GM21529 (cell line): ENCODE measurements at regions not wholly inside any gene's neighbourhood (a gene's known extent, or its start where the extent isn't known, plus 50 kb on each side); places are given as distances from the start of the nearest gene placed in this dataset.

Experiments
- ATAC-seq: cut with Tn5 transposase; IDR thresholded peaks from one replicate; pipeline ENCODE4 v1.9.1; 2021; ENCODE audit not compliant: unreplicated experiment

DNA sequence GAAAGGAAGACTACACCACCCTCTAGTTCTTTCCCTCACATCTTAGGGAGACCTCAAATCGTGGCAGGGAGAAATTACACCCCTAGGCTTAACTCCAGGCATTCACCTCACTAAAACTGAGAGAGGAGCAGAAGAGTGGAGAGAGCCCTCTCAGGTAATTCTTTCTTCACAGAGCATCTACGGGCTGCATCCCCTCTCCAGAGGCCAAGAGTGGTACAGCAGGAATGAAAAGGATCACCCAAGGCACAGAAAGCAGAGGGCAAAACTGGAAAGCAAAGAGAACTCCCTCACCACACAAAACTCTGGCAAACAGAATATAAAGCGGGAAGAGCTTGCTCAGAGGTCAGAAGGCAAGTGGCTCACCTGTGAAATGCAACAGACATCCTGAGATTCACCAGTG is 661.2 kb downstream of the TBC1D4 start:
- ATAC-seq, result no peak

DNA sequence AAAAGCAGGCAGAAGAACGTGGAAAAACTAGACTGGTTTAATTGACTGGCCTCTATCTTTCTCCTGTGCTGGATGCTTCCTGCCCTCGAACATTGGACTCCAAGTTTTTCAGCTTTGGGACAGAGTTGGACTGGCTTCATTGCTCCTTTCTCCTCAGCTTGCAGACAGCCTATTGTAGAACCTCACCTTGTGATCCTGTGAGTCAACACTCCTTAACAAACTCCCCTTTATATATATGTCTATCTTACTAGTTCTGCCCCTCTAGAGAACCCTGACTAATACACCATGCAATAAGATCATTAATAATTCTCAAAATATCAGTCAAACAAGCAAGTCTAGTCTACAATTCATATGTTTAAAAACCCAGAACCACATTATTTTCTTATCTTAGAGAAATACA is 662.4 kb downstream of the TBC1D4 start:
- no peak for ATAC-seq

DNA sequence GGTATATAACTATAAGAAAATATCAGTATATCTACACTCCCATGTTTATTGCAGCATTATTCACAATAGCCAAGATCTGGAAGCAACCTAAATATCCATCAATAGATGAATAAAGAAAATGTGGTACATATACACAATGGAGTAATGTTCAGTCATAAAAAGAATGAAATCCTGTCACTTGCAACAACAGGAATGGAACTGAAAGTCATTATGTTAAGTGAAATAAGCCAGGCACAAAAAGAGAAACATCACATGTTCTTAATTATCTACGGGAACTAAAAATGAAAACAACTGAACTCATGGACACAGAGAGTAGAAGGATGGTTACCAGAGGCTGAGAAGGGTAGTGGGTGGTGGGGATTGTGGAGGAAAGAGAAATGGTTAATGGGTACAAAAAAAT is 665.2 kb downstream of the TBC1D4 start:
- ATAC-seq, result no peak

GRCh38 chr13:74796157-74796556 is 662.0 kb upstream of the KLF12 start:
- ATAC-seq, result no peak

DNA sequence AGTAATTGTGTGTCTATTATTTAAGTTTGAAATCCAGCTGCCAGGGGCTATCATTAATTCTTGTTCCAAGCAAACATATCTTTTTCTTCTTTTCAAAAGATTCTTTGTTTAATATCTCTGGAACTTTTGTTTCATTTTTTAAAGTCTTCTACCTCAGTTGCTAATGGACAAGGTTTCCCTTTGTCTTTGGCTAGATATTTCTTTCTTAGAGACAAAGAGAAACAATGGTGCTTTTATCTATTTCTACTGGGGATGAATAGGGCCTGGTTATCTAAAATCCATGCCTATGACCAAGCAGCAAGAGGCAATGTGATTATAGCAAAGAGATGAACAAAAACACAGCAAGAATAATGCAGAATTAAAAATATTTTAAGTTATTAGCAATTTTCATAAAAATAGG is 661.3 kb upstream of the KLF12 start:
- ATAC-seq, result no peak

GRCh38 chr13:74794582-74794981 is 660.4 kb upstream of the KLF12 start:
- no peak for ATAC-seq

DNA sequence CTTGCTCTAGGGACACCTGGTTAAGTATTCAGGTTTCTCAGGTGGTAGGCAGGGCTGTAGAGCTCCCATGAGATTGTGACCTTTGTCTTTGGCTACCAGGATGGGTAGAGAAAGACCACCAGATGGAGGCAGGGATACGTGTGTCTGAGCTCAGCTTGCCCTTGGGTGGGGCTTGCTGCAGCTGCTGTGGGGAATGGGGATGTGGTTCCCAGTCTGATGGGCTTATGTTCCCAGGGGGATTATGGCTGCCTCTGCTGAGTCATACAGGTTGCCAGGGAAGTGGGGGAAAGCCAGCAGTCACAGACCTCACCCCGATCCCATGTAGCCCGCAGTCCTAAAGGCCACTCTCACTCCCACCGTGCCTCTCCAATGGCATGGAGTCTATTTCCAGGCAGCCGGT is 659.9 kb upstream of the KLF12 start:
- no peak for ATAC-seq

- ATAC-seq, result no peak
These were observed 650.8 kb upstream of the KLF12 start for GRCh38 chr13:74784959-74785358.

GRCh38 chr13:74778946-74779345 is 644.7 kb upstream of the KLF12 start:
- no peak for ATAC-seq

DNA sequence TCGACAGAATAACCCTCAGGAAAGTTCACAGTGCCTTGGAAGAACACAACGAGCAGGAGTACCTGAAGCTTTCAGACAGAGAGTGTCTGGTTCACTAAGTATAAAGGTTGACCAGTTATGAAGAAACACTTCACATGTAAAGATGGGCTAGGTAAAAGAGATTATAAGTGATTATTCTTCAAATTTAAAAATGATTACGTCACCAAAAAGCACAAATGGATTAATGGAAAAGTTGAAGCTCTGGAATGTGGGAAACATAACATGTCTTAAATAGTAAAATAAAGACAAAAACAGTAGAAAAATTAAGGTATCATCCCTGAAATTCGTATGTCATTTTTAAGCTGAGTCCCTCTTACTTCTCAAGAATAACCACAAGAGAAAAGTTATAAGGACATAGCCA is 643.9 kb upstream of the KLF12 start:
- no peak for ATAC-seq

DNA sequence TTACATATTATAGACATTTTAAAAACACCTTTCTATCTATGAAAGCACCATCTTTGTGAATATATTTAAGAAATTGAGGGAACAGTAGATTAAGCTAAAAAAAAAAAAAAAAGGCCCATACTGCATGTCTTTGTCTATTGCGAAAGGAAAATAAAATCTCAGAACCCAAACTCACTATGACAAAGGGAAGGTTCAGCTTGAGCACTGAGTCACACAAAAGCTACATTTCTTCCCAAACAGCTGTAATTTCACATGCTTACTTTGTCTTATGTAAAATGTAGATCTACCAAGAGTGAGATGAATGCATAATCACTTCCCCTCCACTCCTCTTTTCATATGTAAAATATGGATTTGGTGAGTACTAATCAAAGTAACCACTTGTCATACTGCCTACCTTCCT is 640.1 kb upstream of the KLF12 start:
- ATAC-seq, result no peak

GRCh38 chr13:74773248-74773647 is 639.0 kb upstream of the KLF12 start:
- no peak for ATAC-seq

- ATAC-seq, result no peak
These were observed 637.8 kb upstream of the KLF12 start for GRCh38 chr13:74771964-74772363.

- ATAC-seq, result no peak
These were observed 636.2 kb upstream of the KLF12 start for GRCh38 chr13:74770361-74770760.

DNA sequence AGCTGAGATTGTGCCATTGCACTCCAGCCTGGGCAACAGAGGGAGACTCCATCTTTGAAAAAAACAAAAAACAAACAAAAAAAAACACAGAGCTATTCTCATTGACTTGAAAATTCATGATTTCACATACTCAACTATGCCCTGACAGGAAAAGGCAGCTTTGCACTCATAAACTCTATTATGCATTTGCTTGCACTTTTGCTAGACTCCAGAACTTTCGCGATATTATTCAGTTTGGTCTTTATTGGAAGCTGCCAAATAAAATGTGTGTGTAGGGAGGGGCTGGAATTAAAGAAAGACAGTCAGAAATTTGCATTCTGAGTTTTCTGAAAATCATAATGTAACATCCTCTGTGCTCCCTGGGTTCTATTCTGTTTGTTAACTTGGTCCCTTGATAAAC is 635.1 kb upstream of the KLF12 start:
- no peak for ATAC-seq

DNA sequence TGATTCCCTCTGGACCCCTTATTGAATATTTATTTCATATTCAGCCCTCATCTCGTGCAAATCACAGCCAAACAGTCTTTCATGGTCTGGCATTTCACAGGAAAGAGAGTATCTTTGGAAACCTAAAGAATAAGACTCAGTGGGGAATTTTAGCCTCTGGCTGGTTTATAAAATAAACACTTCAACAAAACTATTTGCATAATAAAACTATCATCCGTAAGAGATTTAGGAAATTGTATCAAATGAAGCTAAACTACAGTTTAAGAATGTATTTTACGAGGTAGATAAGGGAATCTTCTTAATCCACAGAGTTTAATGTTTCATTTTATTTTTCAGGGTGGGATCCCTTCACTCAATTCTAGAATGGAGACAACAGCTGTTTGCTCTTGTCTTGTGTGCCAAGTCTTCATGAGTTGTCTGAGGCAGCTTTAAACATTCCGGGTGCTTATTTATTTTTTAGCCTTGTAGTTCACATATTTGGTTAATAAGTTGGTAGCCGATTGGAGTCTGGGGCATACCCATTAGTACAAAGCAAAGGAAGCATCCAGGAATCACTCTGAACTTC is 634.4 kb upstream of the KLF12 start:
- ATAC-seq, result no peak

DNA sequence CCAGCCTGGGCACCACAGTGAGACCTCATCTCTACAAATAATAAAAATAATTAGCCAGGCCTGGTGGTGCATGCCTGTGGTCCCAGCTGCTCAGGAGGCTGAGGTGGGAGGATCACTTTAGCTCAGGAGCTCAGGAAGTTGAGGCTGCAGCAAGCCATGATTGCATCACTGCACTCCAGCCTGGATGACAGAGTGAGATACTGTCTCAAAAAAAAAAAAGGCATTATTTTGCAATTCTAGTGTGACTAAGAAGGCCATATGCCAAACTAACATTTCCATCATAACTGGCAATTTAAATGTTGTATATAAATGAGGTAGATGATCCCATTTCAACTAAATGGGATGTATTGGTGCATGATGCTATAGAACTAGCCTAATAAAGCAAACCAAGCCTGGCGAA is 632.8 kb upstream of the KLF12 start:
- ATAC-seq, result no peak

DNA sequence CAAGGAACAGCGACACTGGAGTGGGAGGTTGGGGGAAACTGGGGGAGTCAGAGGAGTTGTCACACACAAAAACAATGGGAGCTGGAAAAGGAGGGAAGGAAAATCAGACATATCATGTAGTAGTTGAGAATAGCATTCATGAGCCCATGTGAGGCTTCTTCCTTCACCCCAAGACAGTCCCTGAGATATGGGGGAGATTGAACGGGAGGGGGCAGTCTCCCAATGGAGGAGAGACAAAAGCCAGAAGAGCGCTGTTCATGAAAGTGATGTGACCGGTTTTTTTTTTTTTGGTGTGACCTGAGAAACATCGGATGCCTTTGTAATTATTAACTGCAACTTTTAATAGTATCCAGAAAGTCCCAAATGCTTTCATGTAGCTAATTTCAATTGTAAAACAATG is 631.8 kb upstream of the KLF12 start:
- ATAC-seq, result no peak

DNA sequence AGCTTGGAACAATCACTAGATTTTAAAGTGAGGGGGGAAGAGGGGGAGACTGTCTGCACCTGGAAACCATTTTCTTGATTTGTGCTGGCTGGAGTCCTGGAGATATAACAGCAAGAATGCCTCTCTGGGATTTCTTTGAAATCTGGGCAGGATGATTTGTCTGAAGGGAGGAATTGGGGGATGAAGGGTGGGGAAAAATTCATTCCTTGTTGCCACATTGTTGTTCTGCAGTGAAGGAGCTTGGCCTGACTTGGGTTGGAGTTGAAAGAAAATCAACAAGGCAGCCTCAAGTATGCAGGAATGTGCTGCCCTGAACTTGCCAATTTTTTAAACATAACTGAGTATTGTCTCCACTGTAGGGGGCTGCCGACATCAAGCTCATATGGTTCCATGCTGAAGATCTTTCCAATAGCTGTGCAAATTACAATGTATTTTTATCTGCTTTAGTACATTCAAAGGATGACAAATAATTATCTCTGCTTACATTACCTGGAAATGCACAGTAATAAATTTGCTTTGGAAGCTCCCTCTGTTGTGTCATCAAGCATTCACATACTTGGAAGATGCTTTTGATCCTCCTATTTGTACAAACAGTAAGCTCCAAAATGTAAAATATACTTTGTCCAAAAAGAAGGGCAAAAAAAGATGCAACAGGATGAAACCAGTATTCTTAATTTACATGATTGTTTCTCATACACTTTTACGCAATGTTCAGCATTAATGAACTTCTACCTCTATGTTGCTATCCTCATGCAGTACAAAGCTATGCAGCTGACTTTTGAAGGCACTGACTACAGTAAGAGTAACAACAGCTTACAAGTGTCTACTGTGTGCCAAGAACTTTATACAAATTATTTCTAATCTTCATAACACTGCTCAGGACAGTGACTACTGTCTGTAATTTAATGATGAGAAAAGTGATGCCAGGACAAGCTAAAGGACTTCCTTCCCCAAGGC is 627.9 kb upstream of the KLF12 start:
- no peak for ATAC-seq

GRCh38 chr13:74758188-74758587 is 624.0 kb upstream of the KLF12 start:
- ATAC-seq, result no peak

GRCh38 chr13:74755065-74755464 is 620.9 kb upstream of the KLF12 start:
- no peak for ATAC-seq

DNA sequence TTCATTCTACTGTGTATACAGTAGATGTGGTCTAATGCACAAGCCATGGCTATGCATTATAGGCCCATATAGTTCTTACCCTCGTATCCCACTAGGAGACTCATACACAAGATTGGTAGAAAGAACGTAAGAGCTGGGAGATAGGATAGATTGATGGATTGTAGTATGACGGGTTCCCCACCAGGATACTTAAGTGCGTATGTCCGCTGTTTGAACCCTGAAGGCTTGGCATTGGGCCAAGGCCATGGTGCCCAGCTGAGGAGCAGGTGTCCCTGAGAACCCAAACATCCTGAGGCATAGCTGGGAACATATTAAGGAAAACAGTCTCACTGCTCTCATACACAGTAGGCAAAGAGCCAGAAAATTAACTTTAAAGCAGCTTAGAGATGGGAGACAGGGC is 617.5 kb upstream of the KLF12 start:
- ATAC-seq, result no peak
